ENCODE measurements at regions not wholly inside any gene's neighbourhood (a gene's known extent, or its start where the extent isn't known, plus 50 kb on each side); places are given as distances from the start of the nearest gene placed in this dataset.

- Histone ChIP-seq H3K4me3 (no peak overlapping the region), H3K4me1 (no peaks in the 10 kb centered on the region), H3K27me3 (no peaks in the 10 kb centered on the region), H3K36me3 (no peaks in the 10 kb centered on the region), H3K9me3 (no peaks in the 10 kb centered on the region), H3K27ac (no peak overlapping the region)
- TF ChIP-seq, protein P1, sequence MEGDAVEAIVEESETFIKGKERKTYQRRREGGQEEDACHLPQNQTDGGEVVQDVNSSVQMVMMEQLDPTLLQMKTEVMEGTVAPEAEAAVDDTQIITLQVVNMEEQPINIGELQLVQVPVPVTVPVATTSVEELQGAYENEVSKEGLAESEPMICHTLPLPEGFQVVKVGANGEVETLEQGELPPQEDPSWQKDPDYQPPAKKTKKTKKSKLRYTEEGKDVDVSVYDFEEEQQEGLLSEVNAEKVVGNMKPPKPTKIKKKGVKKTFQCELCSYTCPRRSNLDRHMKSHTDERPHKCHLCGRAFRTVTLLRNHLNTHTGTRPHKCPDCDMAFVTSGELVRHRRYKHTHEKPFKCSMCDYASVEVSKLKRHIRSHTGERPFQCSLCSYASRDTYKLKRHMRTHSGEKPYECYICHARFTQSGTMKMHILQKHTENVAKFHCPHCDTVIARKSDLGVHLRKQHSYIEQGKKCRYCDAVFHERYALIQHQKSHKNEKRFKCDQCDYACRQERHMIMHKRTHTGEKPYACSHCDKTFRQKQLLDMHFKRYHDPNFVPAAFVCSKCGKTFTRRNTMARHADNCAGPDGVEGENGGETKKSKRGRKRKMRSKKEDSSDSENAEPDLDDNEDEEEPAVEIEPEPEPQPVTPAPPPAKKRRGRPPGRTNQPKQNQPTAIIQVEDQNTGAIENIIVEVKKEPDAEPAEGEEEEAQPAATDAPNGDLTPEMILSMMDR (IDR thresholded peaks at IDR 0.05): no peak
- TF ChIP-seq POLR2A (IDR thresholded peaks at IDR 0.05): no peak
- 52% methylated on average over 6 of the region's 6 CpGs for WGBS (ENCODE audit: insufficient coverage, low coverage, low lambda C conversion rate, missing lambda C conversion rate)
- ATAC-seq: no peak
- intact Hi-C loops (cut with DNase I): no loop called here
- no peak for DNase-seq
Observed at GRCh38 chr1:5640845-5641244, 351.4 kb downstream of the NPHP4 start.

GRCh38 chr1:5639106-5639722 lies 353.0 kb downstream of the NPHP4 start:
- H3K9me3 ChIP-seq: no peaks in the 10 kb centered on the region
- TF ChIP-seq POLR2A (IDR thresholded peaks at IDR 0.05): no peak
- intact Hi-C loops (cut with DNase I): no loop called here
- H3K27me3 ChIP-seq: no peaks in the 10 kb centered on the region
- no peaks in the 10 kb centered on the region for H3K36me3 ChIP-seq
- 22% methylated on average over 4 of the region's 5 CpGs for WGBS (ENCODE audit: insufficient coverage, low coverage, low lambda C conversion rate, missing lambda C conversion rate)
- ATAC-seq: no peak
- no peak for DNase-seq
- H3K4me3 ChIP-seq: no peak overlapping the region
- H3K27ac ChIP-seq: no peak overlapping the region
- H3K4me1 ChIP-seq: no peaks in the 10 kb centered on the region

GRCh38 chr1:5638582-5638981 lies 353.6 kb downstream of the NPHP4 start:
- no peak overlapping the region for H3K27ac ChIP-seq
- DNase-seq: no peak
- 46% methylated on average over 3 of the region's 3 CpGs for WGBS (ENCODE audit: insufficient coverage, low coverage, low lambda C conversion rate, missing lambda C conversion rate)

GRCh38 chr1:5637171-5637570 lies 355.1 kb downstream of the NPHP4 start:
- Histone ChIP-seq H3K4me3 (no peak overlapping the region), H3K27ac (no peak overlapping the region), H3K9me3 (no peaks in the 10 kb centered on the region), H3K27me3 (no peaks in the 10 kb centered on the region), H3K36me3 (no peaks in the 10 kb centered on the region), H3K4me1 (no peaks in the 10 kb centered on the region)
- WGBS (ENCODE audit: insufficient coverage, low coverage, low lambda C conversion rate, missing lambda C conversion rate): 49% methylated on average over 2 of the region's 2 CpGs
- intact Hi-C loops (cut with DNase I): no loop called here
- TF ChIP-seq, protein P1 (IDR thresholded peaks at IDR 0.05): peak; percentile 32 to 63 (median 50)
- no peak for TF ChIP-seq POLR2A (IDR thresholded peaks at IDR 0.05)
- DNase-seq: peak in 1 of 3 donors; percentile 56
- peak in 3 of 4 donors; percentile 42 to 61 (median 43) for ATAC-seq

More at GRCh38 chr1:5638582-5638981, 353.6 kb downstream of the NPHP4 start:
- intact Hi-C loops (cut with DNase I): no loop called here
- Histone ChIP-seq H3K4me1 (no peaks in the 10 kb centered on the region), H3K27me3 (no peaks in the 10 kb centered on the region), H3K9me3 (no peaks in the 10 kb centered on the region), H3K4me3 (no peak overlapping the region), H3K36me3 (no peaks in the 10 kb centered on the region)
- ATAC-seq: no peak
- TF ChIP-seq, protein P1 (IDR thresholded peaks at IDR 0.05): no peak
- TF ChIP-seq POLR2A (IDR thresholded peaks at IDR 0.05): no peak

DNA sequence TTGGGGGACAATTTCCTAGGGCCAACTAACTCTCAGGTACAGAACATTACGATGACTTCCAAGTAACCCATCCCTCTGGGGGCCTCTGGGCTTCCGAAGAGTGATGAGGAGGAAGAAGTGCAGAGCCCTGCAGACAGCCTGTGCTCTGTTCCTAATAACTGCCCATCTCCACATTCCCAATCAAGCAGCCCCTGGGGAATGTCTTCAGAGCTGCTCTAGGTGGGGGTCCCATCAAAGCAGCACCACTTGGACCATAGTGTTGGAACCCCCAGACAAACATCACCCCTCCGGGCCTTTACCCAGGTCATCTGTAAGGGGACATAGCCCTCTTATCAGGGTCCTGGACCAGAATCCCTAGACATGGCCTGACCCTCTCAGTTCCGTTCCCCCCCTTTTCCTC lies 357.3 kb downstream of the NPHP4 start:
- 40% methylated on average over 1 of the region's 4 CpGs for WGBS (ENCODE audit: insufficient coverage, low coverage, low lambda C conversion rate, missing lambda C conversion rate)
- DNase-seq (no peak), ATAC-seq (no peak)
- no peaks in the 10 kb centered on the region for H3K36me3 ChIP-seq
- no peak overlapping the region for H3K27ac ChIP-seq
- intact Hi-C loops (cut with DNase I): no loop called here
- H3K9me3 ChIP-seq: no peaks in the 10 kb centered on the region
- H3K27me3 ChIP-seq: no peaks in the 10 kb centered on the region
- no peak overlapping the region for H3K4me3 ChIP-seq
- no peaks in the 10 kb centered on the region for H3K4me1 ChIP-seq
- TF ChIP-seq, protein P1 (IDR thresholded peaks at IDR 0.05): no peak
- no peak for TF ChIP-seq POLR2A (IDR thresholded peaks at IDR 0.05)

Data from right lobe of liver (tissue), 6 donors.